Natural killer cell (primary cell): ENCODE measurements at regions not wholly inside any gene's neighbourhood (a gene's known extent, or its start where the extent isn't known, plus 50 kb on each side); places are given as distances from the start of the nearest gene placed in this dataset.
"Not testable (repeated sequence)": the region's sequence is repeated elsewhere in the genome, so short reads cannot be mapped to it uniquely, and the experiment has no call there.

Source experiments
- ATAC-seq, 3 donors: fragments of 150-1000 bp in 2 of 3; fragments of 200-7000 bp in 1 of 3; cut with Tn5 transposase; 1 replicate in 1 of 3; 2 replicates in 2 of 3; pipeline ENCODE4 v1.10.0; 2021; ENCODE audit warnings: mild to moderate bottlenecking in 2 of 3, moderate library complexity in 2 of 3
- DNase-seq, 2 donors: peaks; one replicate each; pipeline versions ENCODE4 v3.0.0 to v3.0.0-alpha.2; 2013 to 2021; ENCODE audit warnings: mixed read lengths in 1 of 2
- H3K27ac ChIP-seq: one replicate; pipeline ENCODE4 v1.5.1; 2013; ENCODE audit warnings: mild to moderate bottlenecking, low read length
- H3K27me3 ChIP-seq: one replicate; pipeline ENCODE4 v1.6.1; 2013; ENCODE audit warnings: low read length; ENCODE audit not compliant: control insufficient read depth, insufficient read depth
- H3K36me3 ChIP-seq: one replicate; pipeline ENCODE4 v1.6.1; 2013; ENCODE audit warnings: low read length; ENCODE audit not compliant: control insufficient read depth, insufficient read depth
- H3K4me1 ChIP-seq: one replicate; pipeline ENCODE4 v1.6.1; 2013; ENCODE audit warnings: low read length; ENCODE audit not compliant: control insufficient read depth, insufficient read depth
- H3K4me3 ChIP-seq: one replicate; pipeline ENCODE4 v1.5.1; 2013; ENCODE audit warnings: low read length
- H3K9me3 ChIP-seq: one replicate; pipeline ENCODE4 v1.6.1; 2013; ENCODE audit warnings: low read length; ENCODE audit not compliant: control insufficient read depth, insufficient read depth
- H3K27ac Mint-ChIP-seq, 2 donors: one replicate each; pipeline ENCODE4 v1.8.0; 2022; ENCODE audit warnings: mild to moderate bottlenecking in 2 of 2, mixed read lengths in 2 of 2, moderate library complexity in 1 of 2
- H3K27me3 Mint-ChIP-seq, 2 donors: one replicate each; pipeline ENCODE4 v1.8.0; 2022; ENCODE audit warnings: low read depth in 2 of 2, mixed read lengths in 2 of 2
- H3K36me3 Mint-ChIP-seq: one replicate; pipeline ENCODE4 v1.8.0; 2022; ENCODE audit warnings: mixed read lengths
- H3K4me1 Mint-ChIP-seq, 2 donors: one replicate each; pipeline ENCODE4 v1.8.0; 2022; ENCODE audit warnings: mixed read lengths in 2 of 2
- H3K4me3 Mint-ChIP-seq: one replicate; pipeline ENCODE4 v1.8.0; 2022; ENCODE audit warnings: mild to moderate bottlenecking, moderate library complexity, mixed read lengths
- H3K9me3 Mint-ChIP-seq, 2 donors: one replicate each; pipeline ENCODE4 v1.8.0; 2022; ENCODE audit warnings: mixed read lengths in 2 of 2
- WGBS: methylation state at CpG from one replicate; pipeline ENCODE4 v1.1.7; 2013; ENCODE audit warnings: missing lambda C conversion rate; ENCODE audit not compliant: insufficient coverage; 5-methylcytosine and 5-hydroxymethylcytosine counted together
- intact Hi-C: fragments of 100-400 bp; cut with micrococcal nuclease; formaldehyde crosslinking; loops from one replicate; pipeline ENCODE4 v1.14.2; 2022
- TF ChIP-seq, protein P1 (sequence below): fragments of 200-600 bp; IDR thresholded peaks from one replicate; pipeline ENCODE4 v1.8.0; 2022; ENCODE audit warnings: antibody characterized with exemption

DNA sequence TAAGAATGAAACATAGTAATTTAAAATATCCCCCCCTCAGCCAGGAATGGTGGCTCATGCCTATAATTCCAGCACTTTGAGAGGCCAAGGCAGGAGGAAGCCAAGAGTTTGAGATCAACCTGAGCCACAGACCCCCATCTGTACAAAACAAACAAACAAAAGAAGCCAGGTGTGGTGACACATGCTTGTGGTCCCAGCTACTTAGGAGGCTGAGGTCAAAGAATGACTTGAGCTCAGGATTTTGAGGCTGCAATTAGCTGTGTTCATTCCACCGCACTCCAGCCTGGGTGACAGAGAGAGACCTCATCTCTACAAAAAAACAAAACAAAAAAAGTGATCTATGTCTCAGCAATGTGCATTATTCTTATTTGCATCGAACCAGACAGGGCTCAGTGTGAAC lies 800.8 kb downstream of the MCTP2 start:
- H3K4me3 ChIP-seq = no peak overlapping the region
- intact Hi-C loops = no loop called here

GRCh38 chr15:95035106-95035505 lies 803.7 kb downstream of the MCTP2 start:
- no peaks in the 10 kb centered on the region for H3K4me1 ChIP-seq
- H3K27me3 ChIP-seq = no peaks in the 10 kb centered on the region
- no peaks in the 10 kb centered on the region for H3K27me3 Mint-ChIP-seq
- H3K4me3 ChIP-seq = no peak overlapping the region
- no peak overlapping the region for H3K4me3 Mint-ChIP-seq
- peaks cover 3 to 6% of the 10 kb centered on the region in 2 donors for H3K9me3 Mint-ChIP-seq
- intact Hi-C loops = no loop called here
- TF ChIP-seq, protein P1, sequence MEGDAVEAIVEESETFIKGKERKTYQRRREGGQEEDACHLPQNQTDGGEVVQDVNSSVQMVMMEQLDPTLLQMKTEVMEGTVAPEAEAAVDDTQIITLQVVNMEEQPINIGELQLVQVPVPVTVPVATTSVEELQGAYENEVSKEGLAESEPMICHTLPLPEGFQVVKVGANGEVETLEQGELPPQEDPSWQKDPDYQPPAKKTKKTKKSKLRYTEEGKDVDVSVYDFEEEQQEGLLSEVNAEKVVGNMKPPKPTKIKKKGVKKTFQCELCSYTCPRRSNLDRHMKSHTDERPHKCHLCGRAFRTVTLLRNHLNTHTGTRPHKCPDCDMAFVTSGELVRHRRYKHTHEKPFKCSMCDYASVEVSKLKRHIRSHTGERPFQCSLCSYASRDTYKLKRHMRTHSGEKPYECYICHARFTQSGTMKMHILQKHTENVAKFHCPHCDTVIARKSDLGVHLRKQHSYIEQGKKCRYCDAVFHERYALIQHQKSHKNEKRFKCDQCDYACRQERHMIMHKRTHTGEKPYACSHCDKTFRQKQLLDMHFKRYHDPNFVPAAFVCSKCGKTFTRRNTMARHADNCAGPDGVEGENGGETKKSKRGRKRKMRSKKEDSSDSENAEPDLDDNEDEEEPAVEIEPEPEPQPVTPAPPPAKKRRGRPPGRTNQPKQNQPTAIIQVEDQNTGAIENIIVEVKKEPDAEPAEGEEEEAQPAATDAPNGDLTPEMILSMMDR = no peak
- ATAC-seq (no peak), DNase-seq (no peak)
- no peaks in the 10 kb centered on the region for H3K4me1 Mint-ChIP-seq
- WGBS = 94% methylated on average over 2 of the region's 3 CpGs
- H3K36me3 Mint-ChIP-seq = no peaks in the 10 kb centered on the region
- no peak overlapping the region for H3K27ac Mint-ChIP-seq
- no peak overlapping the region for H3K27ac ChIP-seq
- no peaks in the 10 kb centered on the region for H3K36me3 ChIP-seq
- no peaks in the 10 kb centered on the region for H3K9me3 ChIP-seq

More for the DNA sequence above, 800.8 kb downstream of the MCTP2 start:
- no peak overlapping the region for H3K27ac ChIP-seq
- 93% methylated on average over 2 of the region's 2 CpGs for WGBS
- Mint-ChIP-seq H3K36me3 (no peaks in the 10 kb centered on the region), H3K4me3 (no peak overlapping the region), H3K4me1 (no peaks in the 10 kb centered on the region), H3K27ac (no peak overlapping the region), H3K27me3 (peaks cover 0 to 7% of the 10 kb centered on the region in 2 donors), H3K9me3 (peaks cover 2 to 3% of the 10 kb centered on the region in 2 donors)
- TF ChIP-seq, protein P1 = no peak
- H3K27me3 ChIP-seq = peaks cover 2% of the 10 kb centered on the region
- H3K4me1 ChIP-seq = no peaks in the 10 kb centered on the region
- ATAC-seq (no peak), DNase-seq (no peak)
- no peaks in the 10 kb centered on the region for H3K36me3 ChIP-seq
- no peaks in the 10 kb centered on the region for H3K9me3 ChIP-seq

DNA sequence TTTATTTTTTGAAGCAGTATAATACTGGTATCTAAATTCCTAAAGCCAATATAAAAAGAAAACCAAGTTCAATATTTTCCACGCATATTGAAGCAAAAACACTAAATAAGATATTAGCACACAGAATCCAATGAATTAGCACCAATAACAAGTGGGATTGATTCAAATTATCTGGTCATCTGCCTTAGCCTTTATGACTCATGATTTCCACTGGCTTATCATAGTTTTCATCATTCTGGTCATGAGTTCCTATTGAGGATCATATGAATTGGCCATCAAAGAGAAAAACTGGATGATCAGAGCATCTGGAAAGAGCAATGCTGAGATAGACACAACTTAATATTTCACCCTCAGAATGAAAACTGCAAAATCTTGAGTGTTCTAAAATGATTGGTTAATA lies 809.9 kb downstream of the MCTP2 start:
- no peaks in the 10 kb centered on the region for H3K36me3 Mint-ChIP-seq
- Histone ChIP-seq H3K27me3 (peaks cover 2% of the 10 kb centered on the region), H3K27ac (no peak overlapping the region), H3K4me1 (no peaks in the 10 kb centered on the region), H3K4me3 (no peak overlapping the region), H3K9me3 (no peaks in the 10 kb centered on the region), H3K36me3 (no peaks in the 10 kb centered on the region)
- ATAC-seq (no peak), DNase-seq (no peak)
- no peaks in the 10 kb centered on the region for H3K4me1 Mint-ChIP-seq
- intact Hi-C loops = no loop called here
- H3K4me3 Mint-ChIP-seq = no peak overlapping the region
- TF ChIP-seq, protein P1 = no peak
- peaks cover 0 to 4% of the 10 kb centered on the region in 2 donors for H3K9me3 Mint-ChIP-seq
- no peaks in the 10 kb centered on the region for H3K27me3 Mint-ChIP-seq
- no peak overlapping the region for H3K27ac Mint-ChIP-seq
- WGBS = 89% methylated on average over 1 of the region's 1 CpG

GRCh38 chr15:95043236-95043932 lies 812.0 kb downstream of the MCTP2 start:
- H3K4me1 Mint-ChIP-seq, H3K36me3 ChIP-seq, H3K9me3 ChIP-seq, ATAC-seq, H3K27me3 Mint-ChIP-seq, H3K27ac Mint-ChIP-seq, H3K27ac ChIP-seq, H3K4me3 Mint-ChIP-seq, H3K4me3 ChIP-seq, DNase-seq, intact Hi-C loops, H3K9me3 Mint-ChIP-seq, H3K27me3 ChIP-seq, H3K36me3 Mint-ChIP-seq, H3K4me1 ChIP-seq: not testable (repeated sequence)
- WGBS = 82% methylated on average over 9 of the region's 9 CpGs
